ENCODE measurements at regions not wholly inside any gene's neighbourhood (a gene's known extent, or its start where the extent isn't known, plus 50 kb on each side); places are given as distances from the start of the nearest gene placed in this dataset.

- CTCF ChIA-PET = no interaction called here
- H3K27ac ChIP-seq (ENCODE audit: control insufficient read depth, insufficient read depth) = no peak overlapping the region
- no peaks in the 10 kb centered on the region for H3K4me1 ChIP-seq (ENCODE audit: control insufficient read depth, insufficient read depth, low read length)
- SMC1A ChIA-PET (ENCODE audit: uncharacterized antibody, unreplicated experiment) = no interaction called here
- H3K27me3 ChIP-seq (replicated peaks in 1 of 2; ENCODE audit: control insufficient read depth in 2 of 2, insufficient read depth in 2 of 2, low read length in 1 of 2) = no peaks in the 10 kb centered on the region
- no peak overlapping the region for H2AFZ ChIP-seq (ENCODE audit: control insufficient read depth, low read depth, low read length)
- FAIRE-seq = no peak
- H3K79me2 ChIP-seq (ENCODE audit: control insufficient read depth, insufficient read depth, low read length) = no peaks in the 10 kb centered on the region
- DNase-seq (ENCODE audit: low read depth, low spot score) = no peak
- no peak overlapping the region for H3K9ac ChIP-seq (ENCODE audit: control insufficient read depth, insufficient read depth, low read length)
- intact Hi-C loops (cut with micrococcal nuclease; ENCODE audit: unreplicated experiment) (no loop called here), in situ Hi-C loops (cut with MboI) (no loop called here)
- H3K9me3 ChIP-seq (replicated peaks; ENCODE audit: control insufficient read depth, insufficient read depth, low read length) = no peaks in the 10 kb centered on the region; the same call in 2 of the 3 replicates
- ATAC-seq = no peak
- H3K4me3 ChIP-seq = no peak overlapping the region
- POLR2A ChIA-PET = no interaction called here
- no peaks in the 10 kb centered on the region for H4K20me1 ChIP-seq (ENCODE audit: control insufficient read depth, insufficient read depth)
- WGBS (ENCODE audit: insufficient coverage, insufficient replicate concordance, low lambda C conversion rate, missing lambda C conversion rate) = 37% methylated on average over 6 of the region's 6 CpGs
- H3K4me2 ChIP-seq (ENCODE audit: control insufficient read depth, insufficient read depth) = no peak overlapping the region
- no TSS peak for BruUV-seq (replicated peaks)
- RAD21 ChIA-PET (ENCODE audit: unreplicated experiment) = no interaction called here
- TF ChIP-seq SMAD5 (IDR thresholded peaks at IDR 0.05; ENCODE audit: low read depth) (no peak), EED (IDR thresholded peaks at IDR 0.05; ENCODE audit: low read depth) (no peak), ZZZ3 (IDR thresholded peaks at IDR 0.05; ENCODE audit: control insufficient read depth, insufficient read length, low read depth) (no peak), SUZ12 (IDR thresholded peaks at IDR 0.05; ENCODE audit: unreplicated experiment) (no peak), KLF5 (IDR thresholded peaks at IDR 0.05; ENCODE audit: partially characterized antibody) (no peak), NFXL1 (IDR thresholded peaks at IDR 0.05; ENCODE audit: borderline replicate concordance) (no peak), USF1 (IDR thresholded peaks at IDR 0.05; ENCODE audit: borderline replicate concordance, extremely low read length, insufficient read depth, low read depth, low read length) (no peak), REST (IDR thresholded peaks at IDR 0.05; ENCODE audit: low read depth, low read length) (no peak)
- H3K36me3 ChIP-seq (ENCODE audit: control insufficient read depth in 2 of 2, insufficient read depth in 2 of 2, low read length in 1 of 2) = no peaks in the 10 kb centered on the region
Observed at GRCh38 chrX:1836683-1837082, 221.8 kb downstream of the ASMT start.
